Aorta (tissue), 5 donors: ENCODE measurements at regions not wholly inside any gene's neighbourhood (a gene's known extent, or its start where the extent isn't known, plus 50 kb on each side); places are given as distances from the start of the nearest gene placed in this dataset.

Experiments
- ATAC-seq: fragments of 200-7000 bp; cut with Tn5 transposase; one replicate; pipeline ENCODE4 v1.9.1; 2022; ENCODE audit warnings: moderate library complexity; ENCODE audit not compliant: low FRiP score
- DNase-seq, 2 donors: peaks; one replicate each; pipeline ENCODE4 v3.0.0-alpha.2; 2020
- H3K27ac ChIP-seq, 2 donors: one replicate each; pipeline ENCODE4 v1.5.1; 2013; ENCODE audit warnings: low read length in 2 of 2, mild to moderate bottlenecking in 2 of 2, moderate library complexity in 2 of 2, control low read depth in 1 of 2, inconsistent platforms in 1 of 2, low read depth in 1 of 2
- H3K27me3 ChIP-seq, 2 donors: one replicate each; pipeline ENCODE4 v1.6.1; 2013; ENCODE audit warnings: control low read depth in 1 of 2, low read length in 1 of 2, mild to moderate bottlenecking in 1 of 2, moderate library complexity in 1 of 2; ENCODE audit not compliant: insufficient read depth in 2 of 2, control insufficient read depth in 1 of 2
- H3K36me3 ChIP-seq, 2 donors: one replicate each; pipeline ENCODE4 v1.6.1; 2013; ENCODE audit warnings: control low read depth in 1 of 2, low read length in 1 of 2, mild to moderate bottlenecking in 1 of 2; ENCODE audit not compliant: insufficient read depth in 2 of 2, control insufficient read depth in 1 of 2
- H3K4me1 ChIP-seq, 2 donors: one replicate each; pipeline ENCODE4 v1.6.1; 2013; ENCODE audit warnings: low read length in 2 of 2, control low read depth in 1 of 2, mild to moderate bottlenecking in 1 of 2, moderate library complexity in 1 of 2; ENCODE audit not compliant: insufficient read depth in 2 of 2, control insufficient read depth in 1 of 2
- H3K4me3 ChIP-seq, 2 donors: one replicate each; pipeline ENCODE4 v1.5.1; 2013; ENCODE audit warnings: low read length in 2 of 2, control low read depth in 1 of 2, mild to moderate bottlenecking in 1 of 2
- H3K9me3 ChIP-seq: one replicate; pipeline ENCODE4 v1.6.1; 2013; ENCODE audit warnings: mild to moderate bottlenecking, low read length; ENCODE audit not compliant: control insufficient read depth
- WGBS, 2 donors: extraction: QIAGEN DNeasy Blood & Tissue Kit; methylation state at CpG; one replicate each; pipeline ENCODE4 v1.1.7; 2013; 5-methylcytosine and 5-hydroxymethylcytosine counted together
- intact Hi-C, 2 donors: fragments of 100-400 bp; cut with DNase I; formaldehyde crosslinking; loops; one replicate each; pipeline versions ENCODE4 v1.14.2 to v1.15.0; 2022
- donor health status: healthy with polysubstance abuse.
- donor health status: Bipolar disorder and iron deficiency.
- donor health status: DM: no; HTN: no; CAD: no.
- donor health status: DM: no; HTN: no; CAD: no.
- donor health status: DM: yes; HTN: yes; CAD: no.

DNA sequence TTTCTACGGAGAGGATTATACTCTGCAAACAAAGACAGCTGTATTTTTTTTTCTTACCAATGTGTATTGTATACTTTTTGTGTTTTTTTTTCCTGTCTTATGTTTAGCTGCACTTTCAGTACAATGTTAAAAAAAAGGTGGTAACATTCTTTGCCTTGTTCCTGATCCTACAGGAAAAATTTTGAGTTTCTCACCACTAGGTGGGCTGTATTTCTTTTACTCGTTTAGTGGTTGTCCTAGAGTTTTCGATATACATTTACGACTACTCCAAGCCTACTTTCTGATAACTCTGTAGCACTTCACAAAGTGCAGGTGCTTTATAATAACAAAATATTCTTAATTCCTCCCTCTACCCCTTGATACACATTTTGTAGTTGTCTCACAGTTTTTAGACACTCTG lies 652.2 kb downstream of the UQCRFS1 start:
- H3K4me1 ChIP-seq = peaks cover 0 to 1% of the 10 kb centered on the region in 2 donors
- H3K9me3 ChIP-seq = peaks cover 4% of the 10 kb centered on the region
- H3K27me3 ChIP-seq = peaks cover 0 to 1% of the 10 kb centered on the region in 2 donors
- H3K4me3 ChIP-seq = no peak overlapping the region
- 70 to 72% methylated on average over 4 of the region's 4 CpGs for WGBS, 2 donors
- DNase-seq (no peak), ATAC-seq (no peak)
- intact Hi-C loops = no loop called here
- H3K36me3 ChIP-seq = no peaks in the 10 kb centered on the region
- no peak overlapping the region for H3K27ac ChIP-seq

- intact Hi-C loops = no loop called here
- 54 to 65% methylated on average over 2 of the region's 2 CpGs for WGBS, 2 donors
- Histone ChIP-seq H3K4me1 (peaks cover 0 to 1% of the 10 kb centered on the region in 2 donors), H3K36me3 (no peaks in the 10 kb centered on the region), H3K27me3 (peaks cover 0 to 1% of the 10 kb centered on the region in 2 donors), H3K4me3 (no peak overlapping the region), H3K9me3 (peaks cover 4% of the 10 kb centered on the region), H3K27ac (no peak overlapping the region)
- DNase-seq (no peak), ATAC-seq (no peak)
Observed at GRCh38 chr19:28558783-28559182, 654.2 kb downstream of the UQCRFS1 start.

GRCh38 chr19:28556371-28556770 lies 656.6 kb downstream of the UQCRFS1 start:
- intact Hi-C loops = no loop called here
- Histone ChIP-seq H3K36me3 (no peaks in the 10 kb centered on the region), H3K4me3 (no peak overlapping the region), H3K9me3 (no peaks in the 10 kb centered on the region), H3K27ac (no peak overlapping the region), H3K27me3 (no peaks in the 10 kb centered on the region), H3K4me1 (no peaks in the 10 kb centered on the region)
- no peak for DNase-seq
- ATAC-seq = no peak

DNA sequence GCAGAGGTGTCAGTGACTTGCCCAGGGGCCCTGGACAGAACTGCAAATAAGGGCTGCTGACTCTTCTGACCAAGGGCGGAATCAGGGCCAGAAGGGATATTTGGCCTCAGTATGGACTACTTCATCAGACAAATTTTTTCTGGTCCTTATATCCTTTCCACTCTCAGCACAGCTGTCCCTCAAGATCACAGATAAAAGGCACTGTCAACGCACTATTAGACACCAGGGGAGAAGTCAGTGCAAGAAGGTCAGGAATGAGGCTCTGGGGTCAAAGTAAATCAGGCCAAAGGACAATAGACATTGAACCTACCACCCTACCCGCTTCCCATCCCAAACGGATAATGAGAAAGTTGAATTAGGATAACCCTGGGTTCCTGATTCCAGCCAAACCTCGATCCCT lies 657.6 kb downstream of the UQCRFS1 start:
- ATAC-seq = no peak
- Histone ChIP-seq H3K4me3 (no peak overlapping the region), H3K27ac (no peak overlapping the region), H3K27me3 (no peaks in the 10 kb centered on the region), H3K9me3 (no peaks in the 10 kb centered on the region), H3K4me1 (no peaks in the 10 kb centered on the region), H3K36me3 (no peaks in the 10 kb centered on the region)
- DNase-seq = no peak
- 63 to 72% methylated on average over 5 of the region's 5 CpGs for WGBS, 2 donors
- intact Hi-C loops = no loop called here

- Histone ChIP-seq H3K27me3 (no peaks in the 10 kb centered on the region), H3K9me3 (no peaks in the 10 kb centered on the region), H3K4me3 (no peak overlapping the region), H3K36me3 (no peaks in the 10 kb centered on the region), H3K27ac (no peak overlapping the region), H3K4me1 (no peaks in the 10 kb centered on the region)
- 73 to 79% methylated on average over 4 of the region's 4 CpGs for WGBS, 2 donors
- DNase-seq (no peak), ATAC-seq (no peak)
- intact Hi-C loops = no loop called here
Observed at GRCh38 chr19:28554321-28555091, 658.4 kb downstream of the UQCRFS1 start.

GRCh38 chr19:28553764-28554163 lies 659.2 kb downstream of the UQCRFS1 start:
- no peak overlapping the region for H3K4me3 ChIP-seq
- ATAC-seq = no peak
- no peaks in the 10 kb centered on the region for H3K4me1 ChIP-seq
- H3K27ac ChIP-seq = no peak overlapping the region
- no peak for DNase-seq
- no peaks in the 10 kb centered on the region for H3K27me3 ChIP-seq
- 71 to 80% methylated on average over 2 of the region's 2 CpGs for WGBS, 2 donors
- H3K9me3 ChIP-seq = no peaks in the 10 kb centered on the region
- H3K36me3 ChIP-seq = no peaks in the 10 kb centered on the region
- intact Hi-C loops = no loop called here

GRCh38 chr19:28553005-28553404 lies 659.9 kb downstream of the UQCRFS1 start:
- Histone ChIP-seq H3K4me3 (no peak overlapping the region), H3K36me3 (no peaks in the 10 kb centered on the region), H3K27me3 (no peaks in the 10 kb centered on the region), H3K9me3 (no peaks in the 10 kb centered on the region), H3K4me1 (no peaks in the 10 kb centered on the region), H3K27ac (no peak overlapping the region)
- no peak for DNase-seq
- intact Hi-C loops = no loop called here
- no peak for ATAC-seq
- 75 to 81% methylated on average over 5 of the region's 5 CpGs for WGBS, 2 donors

DNA sequence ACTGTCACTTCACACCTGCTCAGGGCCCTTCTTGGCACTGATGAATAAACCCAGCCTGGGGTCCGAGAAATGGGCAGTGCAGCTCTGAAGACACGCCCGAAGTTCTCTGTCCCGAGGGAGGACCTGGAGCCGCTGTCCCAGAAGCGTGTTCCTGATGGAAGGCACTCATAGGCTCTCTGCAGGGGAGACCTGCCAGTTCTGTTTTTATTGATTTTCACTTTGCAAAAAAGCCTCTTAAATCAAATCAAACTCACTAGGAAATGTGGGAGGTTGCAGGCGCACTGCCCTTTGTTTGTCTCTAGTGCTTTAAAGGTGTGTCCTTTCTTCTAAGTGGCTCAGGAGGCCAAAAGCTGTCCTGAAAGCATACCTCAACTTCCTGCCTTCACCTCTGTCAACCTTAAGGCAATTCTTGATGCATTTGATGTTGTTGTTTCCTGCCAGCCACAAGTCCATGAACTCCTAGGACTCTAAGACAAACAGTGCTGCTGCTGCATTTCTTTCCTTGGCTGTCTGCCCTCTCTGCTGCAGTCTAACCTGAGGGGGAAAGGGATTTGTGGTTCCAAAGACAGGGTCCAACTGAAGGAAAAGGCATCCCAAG lies 663.2 kb downstream of the UQCRFS1 start:
- intact Hi-C loops = no loop called here
- Histone ChIP-seq H3K4me3 (no peak overlapping the region), H3K27me3 (no peaks in the 10 kb centered on the region), H3K27ac (no peak overlapping the region), H3K36me3 (no peaks in the 10 kb centered on the region), H3K4me1 (no peaks in the 10 kb centered on the region), H3K9me3 (no peaks in the 10 kb centered on the region)
- WGBS, 2 donors = 67 to 68% methylated on average over 7 of the region's 7 CpGs
- ATAC-seq (no peak), DNase-seq (no peak)

DNA sequence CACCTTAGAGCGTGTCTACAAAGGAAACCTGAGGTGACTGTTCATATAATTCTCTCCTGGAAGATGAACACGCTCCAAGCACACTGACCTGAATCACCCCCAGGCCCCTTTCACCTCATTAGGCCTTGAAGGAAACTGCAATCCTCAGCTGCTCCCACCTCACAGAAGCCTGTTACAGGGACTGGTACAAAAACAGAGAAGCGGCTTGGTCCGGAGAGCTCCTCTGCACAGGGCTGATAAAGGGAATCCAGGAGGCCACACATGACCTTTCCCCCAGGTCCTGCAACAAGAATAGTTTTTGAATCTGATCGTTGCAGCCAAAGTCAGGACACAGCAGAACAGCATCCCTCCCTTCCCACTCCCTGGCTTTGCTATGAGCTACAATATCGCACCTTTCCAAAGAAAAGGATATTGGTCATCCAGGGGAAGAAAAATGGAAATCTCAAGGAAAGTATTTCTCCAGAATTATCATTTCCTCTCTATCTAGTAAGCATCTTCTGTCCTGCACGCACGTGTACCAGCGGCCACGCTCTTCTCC lies 666.7 kb downstream of the UQCRFS1 start:
- ATAC-seq (no peak), DNase-seq (no peak)
- H3K9me3 ChIP-seq = no peaks in the 10 kb centered on the region
- WGBS, 2 donors = 80 to 89% methylated on average over 10 of the region's 10 CpGs
- H3K4me1 ChIP-seq = no peaks in the 10 kb centered on the region
- no peak overlapping the region for H3K27ac ChIP-seq
- no peaks in the 10 kb centered on the region for H3K36me3 ChIP-seq
- H3K4me3 ChIP-seq = no peak overlapping the region
- intact Hi-C loops = no loop called here
- peaks cover 0 to 2% of the 10 kb centered on the region in 2 donors for H3K27me3 ChIP-seq
